Dendritic cell treated with granulocyte-macrophage colony-stimulating factor and Interleukin-4, amounts not matched to agents 40 ng/mL and 50 ng/mL, for 4 days (primary cell): ENCODE measurements at regions not wholly inside any gene's neighbourhood (a gene's known extent, or its start where the extent isn't known, plus 50 kb on each side); places are given as distances from the start of the nearest gene placed in this dataset.
A peak's percentile ranks its signal among the peaks of the same experiment; 100 is the strongest.

Experiments
- H3K27ac Mint-ChIP-seq: one replicate; pipeline ENCODE4 v1.8.0; 2022; ENCODE audit warnings: mild to moderate bottlenecking, mixed read lengths
- H3K27me3 Mint-ChIP-seq: one replicate; pipeline ENCODE4 v1.8.0; 2022; ENCODE audit warnings: mild to moderate bottlenecking, mixed read lengths
- H3K36me3 Mint-ChIP-seq: one replicate; pipeline ENCODE4 v1.8.0; 2022; ENCODE audit warnings: low read depth, mixed read lengths
- H3K4me1 Mint-ChIP-seq: one replicate; pipeline ENCODE4 v1.8.0; 2022; ENCODE audit warnings: low read depth, mixed read lengths
- H3K4me3 Mint-ChIP-seq: one replicate; pipeline ENCODE4 v1.8.0; 2022; ENCODE audit warnings: mild to moderate bottlenecking, moderate library complexity, mixed read lengths
- H3K9me3 Mint-ChIP-seq: one replicate; pipeline ENCODE4 v1.8.0; 2022; ENCODE audit warnings: mixed read lengths
- intact Hi-C: fragments of 100-400 bp; cut with micrococcal nuclease; formaldehyde crosslinking; loops from one replicate; pipeline ENCODE4 v1.15.0; 2022

DNA sequence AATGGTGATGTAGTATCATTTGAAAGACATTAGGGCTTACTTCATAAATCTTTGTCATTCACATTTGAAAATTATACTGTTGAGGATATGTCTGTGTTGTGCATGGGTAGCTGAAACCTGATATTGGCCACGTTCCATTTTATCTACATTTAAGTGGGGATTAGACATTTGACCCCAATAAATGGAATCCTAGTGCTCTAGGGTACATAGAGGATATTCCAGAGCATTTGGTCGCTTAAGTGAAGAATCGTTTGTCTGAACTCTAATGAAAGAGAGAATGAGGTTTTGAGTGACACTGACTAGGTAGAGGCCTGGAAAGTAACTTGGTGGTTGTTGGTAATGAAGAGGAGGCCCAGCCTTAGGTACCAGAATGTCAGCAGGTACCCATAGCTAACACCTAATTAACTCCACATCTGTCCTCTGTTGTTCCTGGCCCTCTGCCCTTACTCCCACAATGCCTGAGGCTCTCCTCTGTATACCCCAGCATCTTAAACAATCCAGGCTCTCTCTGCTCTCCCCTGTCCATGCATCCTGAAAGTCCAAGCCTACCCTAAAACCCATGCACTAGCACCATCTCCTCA lies 299.5 kb upstream of the KLF3 start:
- Mint-ChIP-seq H3K9me3 (no peaks in the 10 kb centered on the region), H3K4me1 (peaks cover 17% of the 10 kb centered on the region), H3K4me3 (no peak overlapping the region), H3K27me3 (peaks cover 1% of the 10 kb centered on the region), H3K27ac (no peak overlapping the region), H3K36me3 (no peaks in the 10 kb centered on the region)
- intact Hi-C loops = no loop called here

DNA sequence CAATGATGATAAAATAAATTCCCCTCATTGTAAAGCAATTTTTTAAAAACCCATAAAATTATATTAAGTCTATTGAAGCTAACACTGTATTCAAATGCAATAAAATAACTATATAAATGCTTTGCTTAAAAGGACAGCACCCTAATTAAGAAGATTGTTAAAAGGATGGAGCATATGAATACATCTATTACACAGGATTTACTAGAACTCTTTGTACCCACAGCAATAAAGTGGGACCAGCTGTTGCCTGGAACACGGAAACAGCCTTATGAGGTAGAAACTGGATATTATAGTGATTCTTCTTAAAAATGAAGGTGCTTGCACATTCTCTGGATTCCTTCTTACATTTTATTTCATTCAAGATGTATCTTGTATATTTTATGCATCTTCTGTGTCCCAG lies 298.7 kb upstream of the KLF3 start:
- Mint-ChIP-seq H3K27ac (no peak overlapping the region), H3K36me3 (no peaks in the 10 kb centered on the region), H3K9me3 (no peaks in the 10 kb centered on the region), H3K4me3 (no peak overlapping the region), H3K4me1 (peaks cover 17% of the 10 kb centered on the region), H3K27me3 (no peaks in the 10 kb centered on the region)
- intact Hi-C loops = no loop called here

DNA sequence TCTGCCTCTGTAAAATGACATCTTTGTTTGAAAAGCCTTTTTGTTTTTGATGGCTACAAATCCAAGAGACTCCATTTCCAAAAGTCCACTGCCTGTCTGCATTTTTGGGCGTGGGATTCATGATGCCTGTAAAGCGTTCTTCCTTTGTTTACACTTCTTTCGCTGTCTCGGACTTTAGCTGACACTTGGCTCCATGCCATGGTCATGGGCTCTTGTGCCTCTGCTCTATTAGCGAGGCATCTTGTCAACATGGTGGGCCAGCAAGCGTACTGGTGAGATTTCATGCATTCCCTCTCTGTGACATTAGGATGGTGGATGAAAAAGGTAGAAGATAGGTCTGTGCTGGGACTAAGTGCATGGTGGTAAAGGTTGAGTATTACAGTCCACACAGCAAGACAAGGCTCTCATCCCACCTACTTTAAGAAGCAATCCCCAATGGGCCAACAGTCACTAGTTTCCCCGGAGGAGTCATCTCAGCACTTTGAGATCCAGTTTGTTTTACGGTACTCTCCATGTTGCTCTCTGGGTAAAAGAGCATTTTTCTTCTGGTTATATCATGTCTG lies 298.2 kb upstream of the KLF3 start:
- H3K4me3 Mint-ChIP-seq = no peak overlapping the region
- intact Hi-C loops = no loop called here
- H3K36me3 Mint-ChIP-seq = no peaks in the 10 kb centered on the region
- no peaks in the 10 kb centered on the region for H3K27me3 Mint-ChIP-seq
- no peak overlapping the region for H3K27ac Mint-ChIP-seq
- H3K4me1 Mint-ChIP-seq = peaks cover 17% of the 10 kb centered on the region
- H3K9me3 Mint-ChIP-seq = no peaks in the 10 kb centered on the region

GRCh38 chr4:38366456-38366855 lies 297.5 kb upstream of the KLF3 start:
- peaks cover 23% of the 10 kb centered on the region for H3K4me1 Mint-ChIP-seq
- intact Hi-C loops = no loop called here
- no peak overlapping the region for H3K27ac Mint-ChIP-seq
- no peaks in the 10 kb centered on the region for H3K9me3 Mint-ChIP-seq
- H3K36me3 Mint-ChIP-seq = no peaks in the 10 kb centered on the region
- H3K27me3 Mint-ChIP-seq = no peaks in the 10 kb centered on the region
- H3K4me3 Mint-ChIP-seq = no peak overlapping the region

GRCh38 chr4:38366997-38367396 lies 297.0 kb upstream of the KLF3 start:
- Mint-ChIP-seq H3K4me3 (no peak overlapping the region), H3K27ac (no peak overlapping the region), H3K4me1 (peaks cover 29% of the 10 kb centered on the region), H3K36me3 (no peaks in the 10 kb centered on the region), H3K27me3 (no peaks in the 10 kb centered on the region), H3K9me3 (no peaks in the 10 kb centered on the region)
- intact Hi-C loops = no loop called here

GRCh38 chr4:38367642-38368174 lies 296.3 kb upstream of the KLF3 start:
- H3K27me3 Mint-ChIP-seq = no peaks in the 10 kb centered on the region
- no peaks in the 10 kb centered on the region for H3K9me3 Mint-ChIP-seq
- intact Hi-C loops = no loop called here
- H3K36me3 Mint-ChIP-seq = no peaks in the 10 kb centered on the region
- H3K27ac Mint-ChIP-seq = no peak overlapping the region
- no peak overlapping the region for H3K4me3 Mint-ChIP-seq
- H3K4me1 Mint-ChIP-seq = peaks cover 35% of the 10 kb centered on the region

DNA sequence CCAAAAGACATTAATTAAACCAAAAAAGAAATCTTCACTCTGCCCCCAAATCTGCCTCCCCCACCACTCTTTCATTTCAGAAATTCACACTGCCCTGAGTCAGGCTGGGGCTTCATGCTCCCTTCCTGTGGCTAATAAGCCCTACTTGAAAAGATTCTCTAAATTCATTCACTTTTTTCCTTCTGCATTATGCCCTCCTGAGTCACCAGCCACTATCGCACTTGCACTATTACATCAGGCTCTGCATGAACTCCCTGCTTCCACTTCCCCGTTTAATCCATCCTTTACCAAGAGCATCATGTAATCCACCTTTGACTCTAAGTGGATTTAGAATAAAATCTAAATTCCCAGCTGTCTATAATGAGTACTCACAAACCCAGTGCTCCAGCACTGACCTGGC lies 295.4 kb upstream of the KLF3 start:
- Mint-ChIP-seq H3K4me1 (peaks cover 43% of the 10 kb centered on the region), H3K4me3 (no peak overlapping the region), H3K27me3 (no peaks in the 10 kb centered on the region), H3K9me3 (no peaks in the 10 kb centered on the region), H3K27ac (peak overlapping the region; percentile 1), H3K36me3 (no peaks in the 10 kb centered on the region)
- intact Hi-C loops = no loop called here

DNA sequence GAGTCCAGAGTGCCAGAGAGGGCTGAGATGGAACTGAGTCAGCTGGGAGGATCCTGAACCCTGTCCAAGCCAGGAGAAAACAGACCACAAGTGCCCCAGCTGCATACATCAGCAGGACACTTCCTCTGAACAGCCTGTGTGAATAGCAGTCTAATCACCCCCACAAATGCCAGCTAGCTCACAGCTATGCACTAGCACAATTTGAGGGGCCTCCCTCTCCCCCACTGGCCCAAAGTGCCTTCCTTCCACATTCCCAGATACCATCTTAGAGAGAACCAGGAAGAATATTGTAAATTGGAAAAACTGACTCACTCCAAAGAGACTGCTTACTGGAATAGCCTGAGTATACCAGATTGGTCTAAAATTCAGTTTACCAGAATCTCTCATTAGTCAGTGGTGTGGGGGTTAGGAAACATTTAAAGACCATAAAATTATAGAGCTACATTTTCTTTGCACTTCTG lies 292.6 kb upstream of the KLF3 start:
- Mint-ChIP-seq H3K4me1 (peaks cover 43% of the 10 kb centered on the region), H3K4me3 (no peak overlapping the region), H3K36me3 (no peaks in the 10 kb centered on the region), H3K27ac (no peak overlapping the region), H3K9me3 (no peaks in the 10 kb centered on the region), H3K27me3 (no peaks in the 10 kb centered on the region)
- intact Hi-C loops = no loop called here

- H3K4me3 Mint-ChIP-seq = no peak overlapping the region
These were observed 290.6 kb upstream of the KLF3 start for GRCh38 chr4:38373375-38373774.

DNA sequence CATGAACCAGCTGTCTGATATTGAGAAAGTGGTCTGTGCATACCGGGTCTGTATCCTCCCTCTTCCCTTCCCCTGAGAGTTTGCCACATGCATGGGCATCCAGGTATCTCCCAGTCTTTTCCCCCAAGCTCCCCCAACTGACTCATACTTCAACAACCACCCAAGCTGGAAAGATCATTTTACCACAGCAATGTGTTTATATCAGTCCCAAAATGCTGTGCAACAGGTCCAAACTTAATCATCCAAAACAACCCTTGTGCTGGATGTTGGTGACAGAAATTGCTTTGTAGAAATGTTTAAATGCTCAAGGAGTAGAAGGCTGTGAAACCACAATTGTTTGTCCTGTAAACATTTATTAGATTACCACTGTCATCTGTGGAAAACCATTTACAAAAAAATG lies 286.8 kb upstream of the KLF3 start:
- intact Hi-C loops = no loop called here
- H3K9me3 Mint-ChIP-seq = no peaks in the 10 kb centered on the region
- H3K36me3 Mint-ChIP-seq = no peaks in the 10 kb centered on the region
- no peaks in the 10 kb centered on the region for H3K27me3 Mint-ChIP-seq
- peaks cover 21% of the 10 kb centered on the region for H3K4me1 Mint-ChIP-seq
- no peak overlapping the region for H3K4me3 Mint-ChIP-seq
- no peak overlapping the region for H3K27ac Mint-ChIP-seq

More at GRCh38 chr4:38373375-38373774, 290.6 kb upstream of the KLF3 start:
- H3K4me1 Mint-ChIP-seq = peaks cover 41% of the 10 kb centered on the region
- no peaks in the 10 kb centered on the region for H3K9me3 Mint-ChIP-seq
- intact Hi-C loops = no loop called here
- no peaks in the 10 kb centered on the region for H3K27me3 Mint-ChIP-seq
- peak overlapping the region; percentile 16 for H3K27ac Mint-ChIP-seq
- H3K36me3 Mint-ChIP-seq = no peaks in the 10 kb centered on the region

DNA sequence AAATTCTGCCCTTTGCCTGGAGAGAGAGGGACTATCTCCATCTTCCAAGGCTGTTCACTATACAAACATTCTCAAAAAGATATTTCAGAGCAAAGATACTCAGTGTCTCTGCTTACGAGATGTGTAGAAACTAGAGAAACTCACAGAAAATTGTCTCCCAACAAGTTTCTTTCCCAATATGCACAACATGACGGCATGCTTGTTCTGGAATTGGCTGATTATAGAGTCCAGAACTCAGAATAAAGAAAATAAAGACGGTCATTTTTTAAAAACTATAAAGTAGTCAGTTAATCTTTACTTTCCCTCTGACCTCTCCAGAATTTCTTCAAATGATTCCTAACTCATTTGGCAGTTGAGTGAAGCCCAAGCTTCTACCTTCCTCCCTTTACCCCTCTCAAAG lies 285.5 kb upstream of the KLF3 start:
- no peaks in the 10 kb centered on the region for H3K36me3 Mint-ChIP-seq
- H3K9me3 Mint-ChIP-seq = no peaks in the 10 kb centered on the region
- no peaks in the 10 kb centered on the region for H3K27me3 Mint-ChIP-seq
- intact Hi-C loops = no loop called here
- no peak overlapping the region for H3K27ac Mint-ChIP-seq
- H3K4me1 Mint-ChIP-seq = peaks cover 9% of the 10 kb centered on the region
- H3K4me3 Mint-ChIP-seq = no peak overlapping the region

DNA sequence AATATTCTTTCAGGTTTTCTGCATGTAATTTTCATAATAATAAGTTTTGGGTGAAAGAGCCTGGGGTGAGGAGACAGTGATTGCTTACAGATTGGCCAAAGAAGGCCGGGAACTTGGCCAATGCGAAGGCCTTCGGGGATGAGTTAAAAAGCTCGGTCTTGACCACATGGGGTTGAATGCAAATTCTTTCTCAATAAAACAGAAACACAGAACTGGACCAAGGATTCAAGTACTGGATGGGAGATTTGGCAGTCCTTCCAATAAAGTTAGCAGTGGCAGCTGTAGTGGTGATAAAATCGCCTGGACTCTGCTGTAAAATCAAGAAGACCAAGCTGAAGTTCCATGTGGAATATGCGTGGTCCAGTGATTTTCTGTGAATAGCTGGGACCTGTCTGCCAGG lies 282.2 kb upstream of the KLF3 start:
- no peaks in the 10 kb centered on the region for H3K27me3 Mint-ChIP-seq
- H3K4me1 Mint-ChIP-seq = peaks cover 8% of the 10 kb centered on the region
- no peaks in the 10 kb centered on the region for H3K36me3 Mint-ChIP-seq
- no peaks in the 10 kb centered on the region for H3K9me3 Mint-ChIP-seq
- intact Hi-C loops = no loop called here
- no peak overlapping the region for H3K4me3 Mint-ChIP-seq
- no peak overlapping the region for H3K27ac Mint-ChIP-seq

GRCh38 chr4:38382520-38382919 lies 281.5 kb upstream of the KLF3 start:
- Mint-ChIP-seq H3K4me3 (no peak overlapping the region), H3K36me3 (no peaks in the 10 kb centered on the region), H3K4me1 (peaks cover 7% of the 10 kb centered on the region), H3K27ac (no peak overlapping the region), H3K27me3 (no peaks in the 10 kb centered on the region), H3K9me3 (no peaks in the 10 kb centered on the region)
- intact Hi-C loops = no loop called here

GRCh38 chr4:38383646-38384121 lies 280.3 kb upstream of the KLF3 start:
- Mint-ChIP-seq H3K4me1 (no peaks in the 10 kb centered on the region), H3K9me3 (peaks cover under 1% of the 10 kb centered on the region), H3K4me3 (no peak overlapping the region), H3K36me3 (no peaks in the 10 kb centered on the region), H3K27ac (no peak overlapping the region), H3K27me3 (no peaks in the 10 kb centered on the region)
- intact Hi-C loops = no loop called here
